ENCODE measurements at regions not wholly inside any gene's neighbourhood (a gene's known extent, or its start where the extent isn't known, plus 50 kb on each side); places are given as distances from the start of the nearest gene placed in this dataset.

DNA sequence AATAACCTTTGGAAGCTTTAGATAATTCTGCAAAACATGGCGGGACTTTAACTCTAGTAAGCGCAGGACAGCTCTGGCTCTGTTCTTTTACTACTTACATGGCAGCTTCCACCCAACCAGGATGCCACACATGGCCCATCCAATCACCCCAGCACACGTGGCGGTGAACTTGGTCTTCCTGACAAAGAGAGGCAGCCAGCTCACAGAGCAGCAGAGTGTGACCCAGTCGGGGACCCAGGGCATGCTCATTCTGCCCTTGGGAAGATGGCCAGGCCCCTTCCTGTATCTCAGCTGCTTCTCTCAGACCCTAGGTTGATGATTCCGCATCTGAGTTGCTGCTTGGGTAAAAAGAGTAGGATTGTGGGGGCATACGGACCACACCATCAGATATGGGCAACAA, 172.1 kb downstream of the USP12 start:
- TF ChIP-seq, protein P1, sequence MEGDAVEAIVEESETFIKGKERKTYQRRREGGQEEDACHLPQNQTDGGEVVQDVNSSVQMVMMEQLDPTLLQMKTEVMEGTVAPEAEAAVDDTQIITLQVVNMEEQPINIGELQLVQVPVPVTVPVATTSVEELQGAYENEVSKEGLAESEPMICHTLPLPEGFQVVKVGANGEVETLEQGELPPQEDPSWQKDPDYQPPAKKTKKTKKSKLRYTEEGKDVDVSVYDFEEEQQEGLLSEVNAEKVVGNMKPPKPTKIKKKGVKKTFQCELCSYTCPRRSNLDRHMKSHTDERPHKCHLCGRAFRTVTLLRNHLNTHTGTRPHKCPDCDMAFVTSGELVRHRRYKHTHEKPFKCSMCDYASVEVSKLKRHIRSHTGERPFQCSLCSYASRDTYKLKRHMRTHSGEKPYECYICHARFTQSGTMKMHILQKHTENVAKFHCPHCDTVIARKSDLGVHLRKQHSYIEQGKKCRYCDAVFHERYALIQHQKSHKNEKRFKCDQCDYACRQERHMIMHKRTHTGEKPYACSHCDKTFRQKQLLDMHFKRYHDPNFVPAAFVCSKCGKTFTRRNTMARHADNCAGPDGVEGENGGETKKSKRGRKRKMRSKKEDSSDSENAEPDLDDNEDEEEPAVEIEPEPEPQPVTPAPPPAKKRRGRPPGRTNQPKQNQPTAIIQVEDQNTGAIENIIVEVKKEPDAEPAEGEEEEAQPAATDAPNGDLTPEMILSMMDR (conservative IDR thresholded peaks at IDR 0.05): no peak
- no peak for TF ChIP-seq ZFX (IDR thresholded peaks at IDR 0.05)
